Stomach smooth muscle (tissue), 2 donors: ENCODE measurements at regions not wholly inside any gene's neighbourhood (a gene's known extent, or its start where the extent isn't known, plus 50 kb on each side); places are given as distances from the start of the nearest gene placed in this dataset.
A peak's percentile ranks its signal among the peaks of the same experiment; 100 is the strongest.

Experiments used
- H3K27ac ChIP-seq: one replicate; pipeline ENCODE4 v1.7.0; 2013; ENCODE audit warnings: mild to moderate bottlenecking, low read length, inconsistent platforms
- H3K27me3 ChIP-seq, 2 donors: one replicate each; pipeline ENCODE4 v1.7.0; 2013; ENCODE audit warnings: low read length in 2 of 2; ENCODE audit not compliant: insufficient read depth in 2 of 2, control insufficient read depth in 1 of 2
- H3K36me3 ChIP-seq, 2 donors: one replicate each; pipeline ENCODE4 v1.7.0; 2013; ENCODE audit warnings: low read length in 2 of 2; ENCODE audit not compliant: control insufficient read depth in 2 of 2, insufficient read depth in 2 of 2
- H3K4me1 ChIP-seq: one replicate; pipeline ENCODE4 v1.7.0; 2013; ENCODE audit warnings: low read length; ENCODE audit not compliant: control insufficient read depth, insufficient read depth
- H3K4me3 ChIP-seq, 2 donors: one replicate each; pipeline ENCODE4 v1.7.0; 2013; ENCODE audit warnings: low read length in 2 of 2
- H3K9ac ChIP-seq, 2 donors: one replicate each; pipeline ENCODE4 v1.7.0; 2013; ENCODE audit warnings: low read length in 2 of 2, mild to moderate bottlenecking in 1 of 2
- H3K9me3 ChIP-seq, 2 donors: one replicate each; pipeline ENCODE4 v1.7.0; 2013; ENCODE audit warnings: low read length in 2 of 2; ENCODE audit not compliant: control insufficient read depth in 2 of 2
- donor health status: healthy.
- donor health status: Pancreatic carcinoma.

GRCh38 chr15:25059698-25060471, 105.1 kb downstream of the SNRPN start:
- no peak overlapping the region for H3K27ac ChIP-seq
- H3K4me1 ChIP-seq = no peaks in the 10 kb centered on the region
- H3K9ac ChIP-seq = no peak overlapping the region
- H3K27me3 ChIP-seq = no peaks in the 10 kb centered on the region
- peak overlapping the region in 1 of 2 donors; percentile 43 for H3K4me3 ChIP-seq
- peaks cover 99% of the 10 kb centered on the region in 2 donors for H3K36me3 ChIP-seq
- peaks cover 46 to 100% of the 10 kb centered on the region in 2 donors for H3K9me3 ChIP-seq

GRCh38 chr15:25060472-25060803, 105.7 kb downstream of the SNRPN start:
- Histone ChIP-seq H3K4me1 (no peaks in the 10 kb centered on the region), H3K36me3 (peaks cover 99% of the 10 kb centered on the region in 2 donors), H3K4me3 (peak overlapping the region; percentile 3 to 15), H3K9me3 (peaks cover 45 to 100% of the 10 kb centered on the region in 2 donors), H3K27me3 (no peaks in the 10 kb centered on the region), H3K27ac (no peak overlapping the region), H3K9ac (no peak overlapping the region)

GRCh38 chr15:25060996-25061620, 106.3 kb downstream of the SNRPN start:
- H3K36me3 ChIP-seq = peaks cover 98 to 100% of the 10 kb centered on the region in 2 donors
- no peaks in the 10 kb centered on the region for H3K4me1 ChIP-seq
- no peak overlapping the region for H3K27ac ChIP-seq
- H3K9ac ChIP-seq = no peak overlapping the region
- H3K27me3 ChIP-seq = no peaks in the 10 kb centered on the region
- peak overlapping the region; percentile 11 to 15 for H3K4me3 ChIP-seq
- H3K9me3 ChIP-seq = peaks cover 44 to 100% of the 10 kb centered on the region in 2 donors

- peaks cover 98 to 100% of the 10 kb centered on the region in 2 donors for H3K36me3 ChIP-seq
- H3K4me3 ChIP-seq = peak overlapping the region; percentile 40 to 43
- peaks cover 49 to 100% of the 10 kb centered on the region in 2 donors for H3K9me3 ChIP-seq
- H3K27ac ChIP-seq = no peak overlapping the region
- no peaks in the 10 kb centered on the region for H3K27me3 ChIP-seq
- H3K9ac ChIP-seq = no peak overlapping the region
- no peaks in the 10 kb centered on the region for H3K4me1 ChIP-seq
Observed at GRCh38 chr15:25061808-25062550, 107.2 kb downstream of the SNRPN start.

GRCh38 chr15:25062551-25063430, 108.0 kb downstream of the SNRPN start:
- no peak overlapping the region for H3K27ac ChIP-seq
- peaks cover 98 to 99% of the 10 kb centered on the region in 2 donors for H3K36me3 ChIP-seq
- peak overlapping the region; percentile 35 to 43 for H3K4me3 ChIP-seq

GRCh38 chr15:25065286-25065685, 110.5 kb downstream of the SNRPN start:
- Histone ChIP-seq H3K9me3 (peaks cover 59 to 100% of the 10 kb centered on the region in 2 donors), H3K4me1 (no peaks in the 10 kb centered on the region), H3K27ac (no peak overlapping the region), H3K4me3 (no peak overlapping the region), H3K36me3 (peaks cover 98 to 99% of the 10 kb centered on the region in 2 donors), H3K27me3 (no peaks in the 10 kb centered on the region), H3K9ac (no peak overlapping the region)

More at GRCh38 chr15:25062551-25063430, 108.0 kb downstream of the SNRPN start:
- H3K27me3 ChIP-seq = no peaks in the 10 kb centered on the region
- no peaks in the 10 kb centered on the region for H3K4me1 ChIP-seq
- peaks cover 53 to 100% of the 10 kb centered on the region in 2 donors for H3K9me3 ChIP-seq
- H3K9ac ChIP-seq = no peak overlapping the region

- peaks cover 61 to 100% of the 10 kb centered on the region in 2 donors for H3K9me3 ChIP-seq
- no peaks in the 10 kb centered on the region for H3K4me1 ChIP-seq
- no peak overlapping the region for H3K9ac ChIP-seq
- H3K27ac ChIP-seq = no peak overlapping the region
- H3K4me3 ChIP-seq = peak overlapping the region; percentile 22 to 51
- H3K27me3 ChIP-seq = no peaks in the 10 kb centered on the region
- peaks cover 98 to 99% of the 10 kb centered on the region in 2 donors for H3K36me3 ChIP-seq
Observed at GRCh38 chr15:25065876-25066275, 111.1 kb downstream of the SNRPN start.

- Histone ChIP-seq H3K27ac (no peak overlapping the region), H3K4me1 (no peaks in the 10 kb centered on the region), H3K9me3 (peaks cover 59 to 100% of the 10 kb centered on the region in 2 donors), H3K4me3 (peak overlapping the region; percentile 29 to 51), H3K27me3 (no peaks in the 10 kb centered on the region), H3K36me3 (peaks cover 98 to 99% of the 10 kb centered on the region in 2 donors), H3K9ac (no peak overlapping the region)
Observed at GRCh38 chr15:25066708-25067107, 111.9 kb downstream of the SNRPN start.

- Histone ChIP-seq H3K36me3 (peaks cover 99% of the 10 kb centered on the region in 2 donors), H3K27ac (no peak overlapping the region), H3K9me3 (peaks cover 62 to 100% of the 10 kb centered on the region in 2 donors), H3K9ac (no peak overlapping the region), H3K4me3 (peak overlapping the region in 1 of 2 donors; percentile 52), H3K27me3 (no peaks in the 10 kb centered on the region), H3K4me1 (no peaks in the 10 kb centered on the region)
Observed at GRCh38 chr15:25067725-25068309, 113.0 kb downstream of the SNRPN start.
